Naive B cell (primary cell): ENCODE measurements at regions not wholly inside any gene's neighbourhood (a gene's known extent, or its start where the extent isn't known, plus 50 kb on each side); places are given as distances from the start of the nearest gene placed in this dataset.

ENCODE experiments used
- ATAC-seq, 2 donors: fragments of 150-1000 bp; cut with Tn5 transposase; 2 replicates each; pipeline ENCODE4 v1.10.0; 2021; ENCODE audit warnings: low read depth in 2 of 2, mild to moderate bottlenecking in 2 of 2, moderate library complexity in 2 of 2
- DNase-seq: peaks from one replicate; pipeline ENCODE4 v3.0.0; 2022
- H3K27ac Mint-ChIP-seq, 6 donors: one replicate each; pipeline ENCODE4 v1.8.0; 2020 to 2022; ENCODE audit warnings: mild to moderate bottlenecking in 6 of 6, mixed read lengths in 6 of 6, moderate library complexity in 5 of 6, inconsistent platforms in 2 of 6
- H3K27me3 Mint-ChIP-seq, 3 donors: one replicate each; pipeline ENCODE4 v1.8.0; 2021 to 2022; ENCODE audit warnings: mixed read lengths in 3 of 3, mild to moderate bottlenecking in 1 of 3
- H3K36me3 Mint-ChIP-seq, 2 donors: one replicate each; pipeline ENCODE4 v1.8.0; 2020 to 2022; ENCODE audit warnings: mixed read lengths in 2 of 2, inconsistent platforms in 1 of 2, mild to moderate bottlenecking in 1 of 2
- H3K4me1 Mint-ChIP-seq, 3 donors: one replicate each; pipeline ENCODE4 v1.8.0; 2020 to 2022; ENCODE audit warnings: mixed read lengths in 3 of 3, inconsistent platforms in 1 of 3, mild to moderate bottlenecking in 1 of 3, moderate library complexity in 1 of 3
- H3K4me3 Mint-ChIP-seq, 8 donors: one replicate each; pipeline ENCODE4 v1.8.0; 2020 to 2022; ENCODE audit warnings: mild to moderate bottlenecking in 8 of 8, mixed read lengths in 8 of 8, moderate library complexity in 8 of 8, inconsistent platforms in 2 of 8
- H3K9me3 Mint-ChIP-seq, 7 donors: one replicate each; pipeline ENCODE4 v1.8.0; 2020 to 2022; ENCODE audit warnings: mixed read lengths in 7 of 7, mild to moderate bottlenecking in 5 of 7, inconsistent platforms in 2 of 7, moderate library complexity in 1 of 7

GRCh38 chr16:6957681-6958080 is 375.0 kb upstream of the RBFOX1 start:
- Mint-ChIP-seq H3K27ac (no peak overlapping the region), H3K36me3 (no peaks in the 10 kb centered on the region), H3K4me1 (no peaks in the 10 kb centered on the region), H3K9me3 (peaks cover 0 to 11% (median 1%) of the 10 kb centered on the region in 7 donors), H3K27me3 (peaks cover 0 to 3% (median 0%) of the 10 kb centered on the region in 3 donors), H3K4me3 (no peak overlapping the region)
- ATAC-seq = no peak
- no peak for DNase-seq

GRCh38 chr16:6956511-6956910 is 376.1 kb upstream of the RBFOX1 start:
- Mint-ChIP-seq H3K27ac (no peak overlapping the region), H3K27me3 (peaks cover 0 to 3% (median 0%) of the 10 kb centered on the region in 3 donors)
- ATAC-seq = no peak

GRCh38 chr16:6955303-6955702 is 377.3 kb upstream of the RBFOX1 start:
- Mint-ChIP-seq H3K27ac (no peak overlapping the region), H3K4me1 (no peaks in the 10 kb centered on the region), H3K36me3 (no peaks in the 10 kb centered on the region), H3K4me3 (no peak overlapping the region), H3K9me3 (peaks cover 0 to 6% (median 1%) of the 10 kb centered on the region in 7 donors), H3K27me3 (peaks cover 0 to 3% (median 0%) of the 10 kb centered on the region in 3 donors)
- DNase-seq = no peak
- ATAC-seq = no peak

More at GRCh38 chr16:6956511-6956910, 376.1 kb upstream of the RBFOX1 start:
- Mint-ChIP-seq H3K4me3 (no peak overlapping the region), H3K4me1 (no peaks in the 10 kb centered on the region), H3K9me3 (peaks cover 0 to 11% (median 1%) of the 10 kb centered on the region in 7 donors), H3K36me3 (no peaks in the 10 kb centered on the region)
- no peak for DNase-seq

GRCh38 chr16:6949240-6949639 is 383.4 kb upstream of the RBFOX1 start:
- no peak for DNase-seq
- H3K27ac Mint-ChIP-seq = no peak overlapping the region
- peaks cover 0 to 9% (median 4%) of the 10 kb centered on the region in 7 donors for H3K9me3 Mint-ChIP-seq
- H3K27me3 Mint-ChIP-seq = no peaks in the 10 kb centered on the region
- no peaks in the 10 kb centered on the region for H3K36me3 Mint-ChIP-seq
- no peaks in the 10 kb centered on the region for H3K4me1 Mint-ChIP-seq
- no peak overlapping the region for H3K4me3 Mint-ChIP-seq
- ATAC-seq = no peak

GRCh38 chr16:6947291-6947690 is 385.4 kb upstream of the RBFOX1 start:
- DNase-seq (no peak), ATAC-seq (no peak)
- no peaks in the 10 kb centered on the region for H3K36me3 Mint-ChIP-seq
- H3K27ac Mint-ChIP-seq = no peak overlapping the region
- H3K4me1 Mint-ChIP-seq = no peaks in the 10 kb centered on the region
- H3K4me3 Mint-ChIP-seq = no peak overlapping the region
- peaks cover 0 to 9% (median 4%) of the 10 kb centered on the region in 7 donors for H3K9me3 Mint-ChIP-seq
- H3K27me3 Mint-ChIP-seq = no peaks in the 10 kb centered on the region

- DNase-seq (no peak), ATAC-seq (no peak)
- no peaks in the 10 kb centered on the region for H3K27me3 Mint-ChIP-seq
- no peaks in the 10 kb centered on the region for H3K4me1 Mint-ChIP-seq
- H3K4me3 Mint-ChIP-seq = no peak overlapping the region
- H3K27ac Mint-ChIP-seq = no peak overlapping the region
- H3K9me3 Mint-ChIP-seq = peaks cover 0 to 9% (median 4%) of the 10 kb centered on the region in 7 donors
- no peaks in the 10 kb centered on the region for H3K36me3 Mint-ChIP-seq
Observed at GRCh38 chr16:6946802-6947201, 385.8 kb upstream of the RBFOX1 start.

- Mint-ChIP-seq H3K4me1 (no peaks in the 10 kb centered on the region), H3K27ac (no peak overlapping the region), H3K4me3 (no peak overlapping the region), H3K27me3 (no peaks in the 10 kb centered on the region), H3K9me3 (peaks cover 0 to 11% (median 5%) of the 10 kb centered on the region in 7 donors), H3K36me3 (no peaks in the 10 kb centered on the region)
- ATAC-seq (no peak), DNase-seq (no peak)
Observed at GRCh38 chr16:6946106-6946505, 386.5 kb upstream of the RBFOX1 start.

GRCh38 chr16:6940968-6941367 is 391.7 kb upstream of the RBFOX1 start:
- peaks cover 0 to 4% (median 0%) of the 10 kb centered on the region in 3 donors for H3K27me3 Mint-ChIP-seq
- peak overlapping the region in 1 of 6 donors; percentile 79 for H3K27ac Mint-ChIP-seq
- H3K4me3 Mint-ChIP-seq = no peak overlapping the region
- H3K9me3 Mint-ChIP-seq = peaks cover 0 to 12% (median 5%) of the 10 kb centered on the region in 7 donors
- no peaks in the 10 kb centered on the region for H3K36me3 Mint-ChIP-seq
- no peaks in the 10 kb centered on the region for H3K4me1 Mint-ChIP-seq
- DNase-seq (no peak), ATAC-seq (no peak)

GRCh38 chr16:6937641-6938040 is 395.0 kb upstream of the RBFOX1 start:
- DNase-seq (no peak), ATAC-seq (no peak)
- Mint-ChIP-seq H3K4me3 (no peak overlapping the region), H3K36me3 (no peaks in the 10 kb centered on the region), H3K27ac (no peak overlapping the region), H3K4me1 (no peaks in the 10 kb centered on the region), H3K27me3 (peaks cover 0 to 4% (median 0%) of the 10 kb centered on the region in 3 donors), H3K9me3 (peaks cover 0 to 12% (median 2%) of the 10 kb centered on the region in 7 donors)

GRCh38 chr16:6932871-6933385 is 399.7 kb upstream of the RBFOX1 start:
- H3K27me3 Mint-ChIP-seq = peaks cover 0 to 4% (median 0%) of the 10 kb centered on the region in 3 donors
- ATAC-seq = no peak
- DNase-seq = no peak
- H3K4me3 Mint-ChIP-seq = no peak overlapping the region
- no peak overlapping the region for H3K27ac Mint-ChIP-seq
- H3K36me3 Mint-ChIP-seq = no peaks in the 10 kb centered on the region
- no peaks in the 10 kb centered on the region for H3K4me1 Mint-ChIP-seq
- peaks cover 0 to 9% (median 2%) of the 10 kb centered on the region in 7 donors for H3K9me3 Mint-ChIP-seq

- no peaks in the 10 kb centered on the region for H3K27me3 Mint-ChIP-seq
- ATAC-seq = no peak
- H3K9me3 Mint-ChIP-seq = peaks cover 0 to 14% (median 0%) of the 10 kb centered on the region in 7 donors
- H3K36me3 Mint-ChIP-seq = no peaks in the 10 kb centered on the region
- H3K27ac Mint-ChIP-seq = no peak overlapping the region
- H3K4me3 Mint-ChIP-seq = no peak overlapping the region
- DNase-seq = no peak
- no peaks in the 10 kb centered on the region for H3K4me1 Mint-ChIP-seq
Observed at GRCh38 chr16:6929868-6930267, 402.8 kb upstream of the RBFOX1 start.

GRCh38 chr16:6926762-6927161 is 405.9 kb upstream of the RBFOX1 start:
- Mint-ChIP-seq H3K9me3 (peaks cover 2 to 18% (median 4%) of the 10 kb centered on the region in 7 donors), H3K27me3 (no peaks in the 10 kb centered on the region), H3K4me1 (no peaks in the 10 kb centered on the region)

GRCh38 chr16:6926341-6926740 is 406.3 kb upstream of the RBFOX1 start:
- ATAC-seq = no peak
- Mint-ChIP-seq H3K27me3 (no peaks in the 10 kb centered on the region), H3K4me3 (no peak overlapping the region), H3K36me3 (no peaks in the 10 kb centered on the region), H3K27ac (no peak overlapping the region), H3K9me3 (peaks cover 2 to 14% (median 5%) of the 10 kb centered on the region in 7 donors), H3K4me1 (no peaks in the 10 kb centered on the region)
- no peak for DNase-seq

More at GRCh38 chr16:6926762-6927161, 405.9 kb upstream of the RBFOX1 start:
- Mint-ChIP-seq H3K36me3 (no peaks in the 10 kb centered on the region), H3K4me3 (no peak overlapping the region), H3K27ac (peak overlapping the region in 1 of 6 donors; percentile 20)
- ATAC-seq (no peak), DNase-seq (no peak)

- ATAC-seq = no peak
- no peak overlapping the region for H3K27ac Mint-ChIP-seq
- H3K9me3 Mint-ChIP-seq = peaks cover 0 to 10% (median 5%) of the 10 kb centered on the region in 7 donors
- no peaks in the 10 kb centered on the region for H3K27me3 Mint-ChIP-seq
- no peaks in the 10 kb centered on the region for H3K4me1 Mint-ChIP-seq
- DNase-seq = no peak
- no peaks in the 10 kb centered on the region for H3K36me3 Mint-ChIP-seq
- H3K4me3 Mint-ChIP-seq = no peak overlapping the region
Observed at GRCh38 chr16:6918646-6919045, 414.0 kb upstream of the RBFOX1 start.

GRCh38 chr16:6916946-6917345 is 415.7 kb upstream of the RBFOX1 start:
- no peaks in the 10 kb centered on the region for H3K4me1 Mint-ChIP-seq
- no peak overlapping the region for H3K4me3 Mint-ChIP-seq
- DNase-seq (no peak), ATAC-seq (no peak)
- H3K9me3 Mint-ChIP-seq = peaks cover 0 to 12% (median 2%) of the 10 kb centered on the region in 7 donors
- no peaks in the 10 kb centered on the region for H3K27me3 Mint-ChIP-seq
- H3K36me3 Mint-ChIP-seq = no peaks in the 10 kb centered on the region
- H3K27ac Mint-ChIP-seq = no peak overlapping the region
